ENCODE measurements at regions not wholly inside any gene's neighbourhood (a gene's known extent, or its start where the extent isn't known, plus 50 kb on each side); places are given as distances from the start of the nearest gene placed in this dataset.

- dilution Hi-C loops (cut with HindIII; ENCODE audit: low sequenced_read_pairs, unreplicated experiment) (no loop called here), intact Hi-C loops (cut with micrococcal nuclease) (no loop called here), in situ Hi-C loops (cut with MboI; ENCODE audit: low sequenced_read_pairs) (no loop called here)
- H3K79me1 ChIP-seq (ENCODE audit: low read depth in 1 of 2, low read length in 2 of 2) = no peaks in the 10 kb centered on the region
- H3K9ac ChIP-seq (ENCODE audit: low read depth, low read length) = no peak overlapping the region
- BruUV-seq (replicated peaks) = no TSS peak
- no CpG with 5 or more reads among the region's 4 CpGs for WGBS, 2 experiments (ENCODE audit: extremely low coverage in 2 of 2, insufficient read length in 1 of 2)
- H2AFZ ChIP-seq (replicated peaks; ENCODE audit: low read length, poor library complexity) = no peak overlapping the region
- H2BK15ac ChIP-seq (ENCODE audit: low read depth, low read length) = no peak overlapping the region
- no peak overlapping the region for H3K4me2 ChIP-seq (ENCODE audit: low read depth, low read length)
- CTCF ChIA-PET = no interaction called here
- no peaks in the 10 kb centered on the region for H4K20me1 ChIP-seq (ENCODE audit: insufficient read depth, low read length)
- POLR2A ChIA-PET (ENCODE audit: unreplicated experiment) = no interaction called here
- no peak for DNase-seq
- no peak overlapping the region for H3K56ac ChIP-seq (ENCODE audit: extremely low read depth, insufficient read depth, low read length)
- no peak overlapping the region for H3K18ac ChIP-seq (ENCODE audit: low read depth, low read length)
- no peaks in the 10 kb centered on the region for H3K4me1 ChIP-seq (ENCODE audit: control insufficient read depth, insufficient read depth, low read length)
- H3K9me1 ChIP-seq (ENCODE audit: insufficient read depth, low read length) = no peaks in the 10 kb centered on the region
- no peak overlapping the region for H4K91ac ChIP-seq (ENCODE audit: insufficient read depth, low read depth, low read length)
- H3K14ac ChIP-seq (replicated peaks; ENCODE audit: low read depth, low read length) = no peak overlapping the region
- no peaks in the 10 kb centered on the region for H3K9me3 ChIP-seq (ENCODE audit: control insufficient read depth, insufficient read depth, low read length)
- no peak overlapping the region for H2AK5ac ChIP-seq (ENCODE audit: low read depth, low read length)
- peaks cover 1% of the 10 kb centered on the region; the same call in 1 of the 2 replicates for H3K27me3 ChIP-seq (ENCODE audit: control insufficient read depth, insufficient read depth, low read length)
- TF ChIP-seq, protein P1, sequence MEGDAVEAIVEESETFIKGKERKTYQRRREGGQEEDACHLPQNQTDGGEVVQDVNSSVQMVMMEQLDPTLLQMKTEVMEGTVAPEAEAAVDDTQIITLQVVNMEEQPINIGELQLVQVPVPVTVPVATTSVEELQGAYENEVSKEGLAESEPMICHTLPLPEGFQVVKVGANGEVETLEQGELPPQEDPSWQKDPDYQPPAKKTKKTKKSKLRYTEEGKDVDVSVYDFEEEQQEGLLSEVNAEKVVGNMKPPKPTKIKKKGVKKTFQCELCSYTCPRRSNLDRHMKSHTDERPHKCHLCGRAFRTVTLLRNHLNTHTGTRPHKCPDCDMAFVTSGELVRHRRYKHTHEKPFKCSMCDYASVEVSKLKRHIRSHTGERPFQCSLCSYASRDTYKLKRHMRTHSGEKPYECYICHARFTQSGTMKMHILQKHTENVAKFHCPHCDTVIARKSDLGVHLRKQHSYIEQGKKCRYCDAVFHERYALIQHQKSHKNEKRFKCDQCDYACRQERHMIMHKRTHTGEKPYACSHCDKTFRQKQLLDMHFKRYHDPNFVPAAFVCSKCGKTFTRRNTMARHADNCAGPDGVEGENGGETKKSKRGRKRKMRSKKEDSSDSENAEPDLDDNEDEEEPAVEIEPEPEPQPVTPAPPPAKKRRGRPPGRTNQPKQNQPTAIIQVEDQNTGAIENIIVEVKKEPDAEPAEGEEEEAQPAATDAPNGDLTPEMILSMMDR (conservative IDR thresholded peaks at IDR 0.05; ENCODE audit: low read depth, low read length) = no peak
- TF ChIP-seq CHD1 (IDR thresholded peaks at IDR 0.05; ENCODE audit: low read depth, low read length) (no peak), BHLHE40 (IDR thresholded peaks at IDR 0.05; ENCODE audit: low read depth, low read length) (no peak), CEBPB (IDR thresholded peaks at IDR 0.05; ENCODE audit: low read depth, low read length) (no peak), SMC3 (IDR thresholded peaks at IDR 0.05; ENCODE audit: low read depth, low read length) (no peak), FOS (IDR thresholded peaks at IDR 0.05; ENCODE audit: low read depth, low read length) (no peak), ELK1 (IDR thresholded peaks at IDR 0.05; ENCODE audit: borderline replicate concordance, low read depth, low read length) (no peak), MAFK (IDR thresholded peaks at IDR 0.05; ENCODE audit: low read depth, low read length) (no peak), RFX5 (IDR thresholded peaks at IDR 0.05; ENCODE audit: low read depth, low read length) (no peak), RAD21 (IDR thresholded peaks at IDR 0.05; ENCODE audit: low read length) (no peak), USF2 (IDR thresholded peaks at IDR 0.05; ENCODE audit: low read depth, low read length) (no peak), POLR2A (IDR thresholded peaks at IDR 0.05; ENCODE audit: low read depth, low read length) (no peak), MXI1 (IDR thresholded peaks at IDR 0.05; ENCODE audit: borderline replicate concordance, low read depth, low read length) (no peak), NFE2L2 (IDR thresholded peaks at IDR 0.05; ENCODE audit: low read depth, low read length) (no peak), RCOR1 (IDR thresholded peaks at IDR 0.05; ENCODE audit: insufficient replicate concordance, low read length) (no peak), MAZ (IDR thresholded peaks at IDR 0.05; ENCODE audit: borderline replicate concordance, low read depth, low read length) (no peak)
- H2BK20ac ChIP-seq (ENCODE audit: low read depth, low read length) = no peak overlapping the region
- H4K8ac ChIP-seq (ENCODE audit: low read depth in 2 of 2, low read length in 2 of 2) = no peak overlapping the region
- ATAC-seq (ENCODE audit: low read depth) = no peak
- no peak overlapping the region for H3K4ac ChIP-seq (ENCODE audit: low read depth, low read length)
- no peak overlapping the region for H3K4me3 ChIP-seq (ENCODE audit: insufficient read depth, low read depth, low read length)
- H4K5ac ChIP-seq (ENCODE audit: low read depth, low read length) = no peak overlapping the region
- H2AK9ac ChIP-seq (replicated peaks; ENCODE audit: low read depth, low read length, poor library complexity) = no peak overlapping the region
- H2BK5ac ChIP-seq (ENCODE audit: low read depth, low read length, poor library complexity, severe bottlenecking) = no peak overlapping the region
- H2BK120ac ChIP-seq (ENCODE audit: low read depth, low read length) = no peak overlapping the region
- H3K36me3 ChIP-seq (ENCODE audit: control insufficient read depth, insufficient read depth, low read length) = no peaks in the 10 kb centered on the region
- no peak overlapping the region for H3K27ac ChIP-seq (ENCODE audit: insufficient read depth, low read length)
- no peak overlapping the region for H3K23ac ChIP-seq (ENCODE audit: low read depth, low read length)
Observed at GRCh38 chr3:31322460-31322859, 210.3 kb upstream of the STT3B start.

Measured in IMR-90 (cell line).